ENCODE measurements at regions not wholly inside any gene's neighbourhood (a gene's known extent, or its start where the extent isn't known, plus 50 kb on each side); places are given as distances from the start of the nearest gene placed in this dataset.

- no peak for TF ChIP-seq CTCF (tag by site-specific recombination; IDR thresholded peaks at IDR 0.05)
- no peak for TF ChIP-seq PRDM4 (tag by site-specific recombination; IDR thresholded peaks at IDR 0.05)
- no peak for TF ChIP-seq ZBTB21 (tag by site-specific recombination; IDR thresholded peaks at IDR 0.05)
- no peak for TF ChIP-seq ZBTB11 (tag by site-specific recombination; conservative IDR thresholded peaks at IDR 0.05; ENCODE audit: low read depth)
- no peak for TF ChIP-seq ZNF571 (tag by site-specific recombination; IDR thresholded peaks at IDR 0.05)
- no peak for TF ChIP-seq PRDM6 (tag by site-specific recombination; IDR thresholded peaks at IDR 0.05)
These were observed 394.9 kb upstream of the TNRC6C start for GRCh38 chr17:77563439-77564102.
